ENCODE measurements at regions not wholly inside any gene's neighbourhood (a gene's known extent, or its start where the extent isn't known, plus 50 kb on each side); places are given as distances from the start of the nearest gene placed in this dataset.

- TF ChIP-seq, protein P1, sequence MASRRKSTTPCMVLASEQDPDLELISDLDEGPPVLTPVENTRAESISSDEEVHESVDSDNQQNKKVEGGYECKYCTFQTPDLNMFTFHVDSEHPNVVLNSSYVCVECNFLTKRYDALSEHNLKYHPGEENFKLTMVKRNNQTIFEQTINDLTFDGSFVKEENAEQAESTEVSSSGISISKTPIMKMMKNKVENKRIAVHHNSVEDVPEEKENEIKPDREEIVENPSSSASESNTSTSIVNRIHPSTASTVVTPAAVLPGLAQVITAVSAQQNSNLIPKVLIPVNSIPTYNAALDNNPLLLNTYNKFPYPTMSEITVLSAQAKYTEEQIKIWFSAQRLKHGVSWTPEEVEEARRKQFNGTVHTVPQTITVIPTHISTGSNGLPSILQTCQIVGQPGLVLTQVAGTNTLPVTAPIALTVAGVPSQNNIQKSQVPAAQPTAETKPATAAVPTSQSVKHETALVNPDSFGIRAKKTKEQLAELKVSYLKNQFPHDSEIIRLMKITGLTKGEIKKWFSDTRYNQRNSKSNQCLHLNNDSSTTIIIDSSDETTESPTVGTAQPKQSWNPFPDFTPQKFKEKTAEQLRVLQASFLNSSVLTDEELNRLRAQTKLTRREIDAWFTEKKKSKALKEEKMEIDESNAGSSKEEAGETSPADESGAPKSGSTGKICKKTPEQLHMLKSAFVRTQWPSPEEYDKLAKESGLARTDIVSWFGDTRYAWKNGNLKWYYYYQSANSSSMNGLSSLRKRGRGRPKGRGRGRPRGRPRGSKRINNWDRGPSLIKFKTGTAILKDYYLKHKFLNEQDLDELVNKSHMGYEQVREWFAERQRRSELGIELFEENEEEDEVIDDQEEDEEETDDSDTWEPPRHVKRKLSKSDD (conservative IDR thresholded peaks at IDR 0.05; ENCODE audit: low read length): no peak
- TF ChIP-seq NFIX (CRISPR knock-in tag; IDR thresholded peaks at IDR 0.05; ENCODE audit: low read depth) (no peak), HMG20A (CRISPR knock-in tag; conservative IDR thresholded peaks at IDR 0.05) (no peak), MAZ (CRISPR knock-in tag; conservative IDR thresholded peaks at IDR 0.05 in 1 of 2, IDR thresholded peaks at IDR 0.05 in 1 of 2) (no peak), CBX8 (IDR thresholded peaks at IDR 0.05; ENCODE audit: borderline replicate concordance, extremely low read depth, low read depth, low read length, poor library complexity, severe bottlenecking) (no peak), NR2F6 (CRISPR knock-in tag; IDR thresholded peaks at IDR 0.05) (no peak), NR3C1 (CRISPR knock-in tag; IDR thresholded peaks at IDR 0.05) (no peak), CEBPG (CRISPR knock-in tag; IDR thresholded peaks at IDR 0.05) (no peak), CEBPG (tag; conservative IDR thresholded peaks at IDR 0.05 in 1 of 2, IDR thresholded peaks at IDR 0.05 in 1 of 2) (no peak), ILK (tag; IDR thresholded peaks at IDR 0.05; ENCODE audit: borderline replicate concordance, low read depth) (no peak), E4F1 (CRISPR knock-in tag; IDR thresholded peaks at IDR 0.05; ENCODE audit: borderline replicate concordance) (no peak)
- TF ChIP-seq, protein P2, sequence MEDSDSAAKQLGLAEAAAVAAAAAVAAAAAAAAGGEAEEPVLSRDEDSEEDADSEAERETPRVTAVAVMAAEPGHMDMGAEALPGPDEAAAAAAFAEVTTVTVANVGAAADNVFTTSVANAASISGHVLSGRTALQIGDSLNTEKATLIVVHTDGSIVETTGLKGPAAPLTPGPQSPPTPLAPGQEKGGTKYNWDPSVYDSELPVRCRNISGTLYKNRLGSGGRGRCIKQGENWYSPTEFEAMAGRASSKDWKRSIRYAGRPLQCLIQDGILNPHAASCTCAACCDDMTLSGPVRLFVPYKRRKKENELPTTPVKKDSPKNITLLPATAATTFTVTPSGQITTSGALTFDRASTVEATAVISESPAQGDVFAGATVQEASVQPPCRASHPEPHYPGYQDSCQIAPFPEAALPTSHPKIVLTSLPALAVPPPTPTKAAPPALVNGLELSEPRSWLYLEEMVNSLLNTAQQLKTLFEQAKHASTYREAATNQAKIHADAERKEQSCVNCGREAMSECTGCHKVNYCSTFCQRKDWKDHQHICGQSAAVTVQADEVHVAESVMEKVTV (CRISPR knock-in tag; IDR thresholded peaks at IDR 0.05): no peak
Measured at GRCh38 chr6:95804847-95805541, 210.8 kb upstream of the FUT9 start (continued).
